MM.1S (cell line): ENCODE measurements at regions not wholly inside any gene's neighbourhood (a gene's known extent, or its start where the extent isn't known, plus 50 kb on each side); places are given as distances from the start of the nearest gene placed in this dataset.

ENCODE experiments used
- DNase-seq: peaks from one replicate; pipeline ENCODE4 v3.0.0-alpha.2; 2015
- H2AFZ ChIP-seq: fragments of 300-600 bp; sonication (generic); 2 replicates; pipeline ENCODE4 v1.6.0; 2016; ENCODE audit warnings: antibody characterized with exemption, low read length
- H3F3A ChIP-seq: fragments of 300-600 bp; sonication (generic); 2 replicates; pipeline ENCODE4 v1.6.1; 2016; ENCODE audit warnings: mild to moderate bottlenecking, antibody characterized with exemption, low read length, moderate library complexity, mixed read lengths; ENCODE audit not compliant: insufficient read depth
- H3K27ac ChIP-seq: fragments of 300-600 bp; sonication (generic); 2 replicates; pipeline ENCODE4 v1.5.1; 2016; ENCODE audit warnings: mild to moderate bottlenecking, low read length
- H3K27me3 ChIP-seq: fragments of 300-600 bp; sonication (generic); replicated peaks from 2 replicates; pipeline ENCODE4 v1.6.0; 2016; ENCODE audit warnings: low read length; ENCODE audit not compliant: insufficient read depth
- H3K36me3 ChIP-seq: fragments of 300-600 bp; sonication (generic); replicated peaks from 2 replicates; pipeline ENCODE4 v1.6.1; 2016; ENCODE audit warnings: mild to moderate bottlenecking, low read length, mixed read lengths; ENCODE audit not compliant: insufficient read depth
- H3K4me1 ChIP-seq: fragments of 300-600 bp; sonication (generic); 2 replicates; pipeline ENCODE4 v1.6.1; 2016; ENCODE audit warnings: low read length, mixed read lengths
- H3K4me2 ChIP-seq: fragments of 300-600 bp; sonication (generic); 2 replicates; pipeline ENCODE4 v1.6.0; 2016; ENCODE audit warnings: low read depth, low read length
- H3K4me3 ChIP-seq: fragments of 300-600 bp; sonication (generic); 2 replicates; pipeline ENCODE4 v1.5.1; 2016; ENCODE audit warnings: low read length, mixed read lengths
- H3K79me2 ChIP-seq: fragments of 300-600 bp; sonication (generic); 2 replicates; pipeline ENCODE4 v1.6.1; 2016; ENCODE audit warnings: mixed run types, low read length, mixed read lengths
- H3K9ac ChIP-seq: fragments of 300-600 bp; sonication (generic); 2 replicates; pipeline ENCODE4 v1.6.1; 2016; ENCODE audit warnings: low read length, mixed read lengths
- H3K9me2 ChIP-seq: fragments of 300-600 bp; sonication (generic); replicated peaks from 2 replicates; pipeline ENCODE4 v1.6.1; 2016; ENCODE audit warnings: mild to moderate bottlenecking, low read length, mixed read lengths; ENCODE audit not compliant: insufficient read depth
- H3K9me3 ChIP-seq: fragments of 300-600 bp; sonication (generic); replicated peaks from 2 replicates; pipeline ENCODE4 v1.6.1; 2016; ENCODE audit warnings: mild to moderate bottlenecking, low read length, mixed read lengths; ENCODE audit not compliant: insufficient read depth
- H4K20me1 ChIP-seq: fragments of 300-600 bp; sonication (generic); 2 replicates; pipeline ENCODE4 v1.6.1; 2016; ENCODE audit warnings: mild to moderate bottlenecking, low read length, moderate library complexity, mixed read lengths; ENCODE audit not compliant: insufficient read depth
- EZH2 ChIP-seq: fragments of 300-600 bp; sonication (generic); optimal IDR thresholded peaks from 2 replicates; pipeline ENCODE3; 2017; ENCODE audit warnings: low read depth, mild to moderate bottlenecking, antibody characterized with exemption, low read length, mixed read lengths
- EZH2phosphoT487 ChIP-seq: fragments of 300-600 bp; sonication (generic); IDR thresholded peaks from 2 replicates; pipeline ENCODE4 v1.6.1; 2018; ENCODE audit warnings: antibody characterized with exemption, low read length
- TF ChIP-seq, protein P1 (sequence below): fragments of 300-600 bp; sonication (generic); IDR thresholded peaks from 2 replicates; pipeline ENCODE4 v1.5.1; 2016; ENCODE audit warnings: antibody characterized with exemption, low read length, mixed read lengths

DNA sequence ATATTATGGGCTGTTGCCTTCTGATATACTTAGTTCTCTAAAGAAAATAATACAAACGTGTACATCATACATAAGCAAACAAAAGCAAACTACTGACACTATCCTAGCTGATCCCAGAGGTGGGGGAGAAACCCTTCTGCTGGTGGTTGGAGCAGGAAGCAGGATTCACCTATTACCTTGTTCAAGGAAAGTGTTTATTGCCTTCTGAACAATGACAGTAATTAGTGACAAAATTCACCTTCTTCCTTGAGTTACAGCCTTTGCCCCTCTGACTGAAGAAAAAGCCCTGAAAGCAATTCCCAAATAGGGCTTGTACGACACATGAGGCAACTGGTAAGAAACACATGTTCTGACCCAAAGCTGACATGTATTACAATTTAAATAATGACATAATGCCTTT is 118.8 kb upstream of the AKR1E2 start:
- Histone ChIP-seq H4K20me1 (no peaks in the 10 kb centered on the region), H3K9ac (no peak overlapping the region), H3K4me2 (no peak overlapping the region), H3K79me2 (no peaks in the 10 kb centered on the region), H3K4me1 (no peaks in the 10 kb centered on the region), H3K27ac (no peak overlapping the region), H3K4me3 (no peak overlapping the region), H3F3A (no peaks in the 10 kb centered on the region), H3K9me2 (no peaks in the 10 kb centered on the region), H3K36me3 (no peaks in the 10 kb centered on the region), H2AFZ (no peak overlapping the region), H3K9me3 (no peaks in the 10 kb centered on the region), H3K27me3 (no peaks in the 10 kb centered on the region)
- no peak for DNase-seq
- TF ChIP-seq, protein P1, sequence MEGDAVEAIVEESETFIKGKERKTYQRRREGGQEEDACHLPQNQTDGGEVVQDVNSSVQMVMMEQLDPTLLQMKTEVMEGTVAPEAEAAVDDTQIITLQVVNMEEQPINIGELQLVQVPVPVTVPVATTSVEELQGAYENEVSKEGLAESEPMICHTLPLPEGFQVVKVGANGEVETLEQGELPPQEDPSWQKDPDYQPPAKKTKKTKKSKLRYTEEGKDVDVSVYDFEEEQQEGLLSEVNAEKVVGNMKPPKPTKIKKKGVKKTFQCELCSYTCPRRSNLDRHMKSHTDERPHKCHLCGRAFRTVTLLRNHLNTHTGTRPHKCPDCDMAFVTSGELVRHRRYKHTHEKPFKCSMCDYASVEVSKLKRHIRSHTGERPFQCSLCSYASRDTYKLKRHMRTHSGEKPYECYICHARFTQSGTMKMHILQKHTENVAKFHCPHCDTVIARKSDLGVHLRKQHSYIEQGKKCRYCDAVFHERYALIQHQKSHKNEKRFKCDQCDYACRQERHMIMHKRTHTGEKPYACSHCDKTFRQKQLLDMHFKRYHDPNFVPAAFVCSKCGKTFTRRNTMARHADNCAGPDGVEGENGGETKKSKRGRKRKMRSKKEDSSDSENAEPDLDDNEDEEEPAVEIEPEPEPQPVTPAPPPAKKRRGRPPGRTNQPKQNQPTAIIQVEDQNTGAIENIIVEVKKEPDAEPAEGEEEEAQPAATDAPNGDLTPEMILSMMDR = no peak
- TF ChIP-seq EZH2phosphoT487 (no peak), EZH2 (no peak)

DNA sequence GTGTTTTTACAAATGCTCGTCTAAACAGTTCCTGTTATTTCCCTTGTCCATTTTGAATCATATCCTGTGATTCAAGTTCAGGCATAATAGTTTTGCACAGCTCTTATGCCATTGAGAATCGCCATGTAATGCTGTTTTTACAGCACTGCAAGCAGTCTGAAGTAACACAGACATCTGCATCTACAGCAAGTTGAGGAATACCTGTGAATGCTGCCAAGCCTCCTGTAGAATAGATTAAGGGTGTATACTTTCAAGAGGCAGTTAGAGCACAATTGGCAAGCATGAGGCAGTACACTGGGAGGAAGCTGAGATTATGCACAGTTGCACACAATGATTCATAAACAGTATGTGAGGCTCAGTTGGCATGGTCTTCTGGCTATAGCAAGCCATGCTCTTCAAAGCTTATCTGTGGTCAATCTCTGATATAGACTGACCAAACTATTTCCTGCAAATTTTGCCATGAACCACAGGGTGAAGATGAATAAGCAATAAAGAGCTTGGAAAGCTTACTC is 121.9 kb upstream of the AKR1E2 start:
- no peak overlapping the region for H3K27ac ChIP-seq
- no peaks in the 10 kb centered on the region for H3K36me3 ChIP-seq
- no peak overlapping the region for H2AFZ ChIP-seq
- H3K79me2 ChIP-seq = no peaks in the 10 kb centered on the region
- no peaks in the 10 kb centered on the region for H4K20me1 ChIP-seq
- H3K9ac ChIP-seq = no peak overlapping the region
- no peaks in the 10 kb centered on the region for H3K4me1 ChIP-seq
- peak; percentile 34 for DNase-seq
- no peaks in the 10 kb centered on the region for H3F3A ChIP-seq
- H3K9me2 ChIP-seq = no peaks in the 10 kb centered on the region
- no peak overlapping the region for H3K4me3 ChIP-seq
- no peaks in the 10 kb centered on the region for H3K9me3 ChIP-seq
- no peaks in the 10 kb centered on the region for H3K27me3 ChIP-seq
- TF ChIP-seq, protein P1 = no peak
- TF ChIP-seq EZH2phosphoT487 (no peak), EZH2 (no peak)
- H3K4me2 ChIP-seq = no peak overlapping the region

DNA sequence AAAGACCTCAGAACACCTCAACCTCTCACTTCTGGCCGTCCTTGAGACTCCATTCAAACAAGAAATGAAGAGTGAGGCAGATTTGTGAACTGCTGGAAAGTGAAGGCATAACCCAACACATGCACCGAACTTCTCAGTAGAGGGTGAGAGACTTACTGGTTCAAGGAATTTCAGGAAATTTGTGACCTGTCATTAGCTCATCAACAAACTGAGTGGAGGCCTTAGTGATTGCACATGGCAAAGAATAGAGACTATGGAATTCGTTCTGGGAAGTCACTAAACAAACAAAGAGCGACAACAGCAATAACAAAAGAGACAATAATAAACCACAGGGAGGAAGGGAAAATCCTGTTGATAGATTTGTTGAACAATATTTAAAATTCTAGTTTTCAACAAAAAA is 125.0 kb upstream of the AKR1E2 start:
- Histone ChIP-seq H3K9me2 (no peaks in the 10 kb centered on the region), H3K4me1 (no peaks in the 10 kb centered on the region), H3K4me2 (no peak overlapping the region), H3K27me3 (no peaks in the 10 kb centered on the region), H3K36me3 (no peaks in the 10 kb centered on the region), H3F3A (no peaks in the 10 kb centered on the region), H4K20me1 (no peaks in the 10 kb centered on the region), H3K9ac (no peak overlapping the region), H3K27ac (no peak overlapping the region), H2AFZ (no peak overlapping the region), H3K79me2 (no peaks in the 10 kb centered on the region), H3K4me3 (no peak overlapping the region), H3K9me3 (no peaks in the 10 kb centered on the region)
- TF ChIP-seq EZH2 (no peak), EZH2phosphoT487 (no peak)
- TF ChIP-seq, protein P1 = no peak
- DNase-seq = no peak
